Effector CD8-positive, alpha-beta T cell (primary cell): ENCODE measurements at regions not wholly inside any gene's neighbourhood (a gene's known extent, or its start where the extent isn't known, plus 50 kb on each side); places are given as distances from the start of the nearest gene placed in this dataset.

Experiments
- DNase-seq: peaks from one replicate; lab custom pipeline; 2025; lab: John Stamatoyannopoulos, UW

- DNase-seq: no peak
Observed at GRCh38 chr2:236872981-236873380, 212.7 kb upstream of the COPS8 start.

- no peak for DNase-seq
Observed at GRCh38 chr2:236873636-236874035, 212.1 kb upstream of the COPS8 start.

- DNase-seq: no peak
Observed at GRCh38 chr2:236874866-236875481, 210.7 kb upstream of the COPS8 start.

GRCh38 chr2:236875906-236876505 is 209.7 kb upstream of the COPS8 start:
- no peak for DNase-seq

- DNase-seq: no peak
Observed at GRCh38 chr2:236876642-236877041, 209.0 kb upstream of the COPS8 start.

GRCh38 chr2:236877972-236878371 is 207.7 kb upstream of the COPS8 start:
- no peak for DNase-seq

- DNase-seq: no peak
Observed at GRCh38 chr2:236879416-236879963, 206.2 kb upstream of the COPS8 start.

GRCh38 chr2:236882074-236882473 is 203.6 kb upstream of the COPS8 start:
- no peak for DNase-seq

GRCh38 chr2:236882930-236883329 is 202.8 kb upstream of the COPS8 start:
- no peak for DNase-seq

GRCh38 chr2:236883819-236884218 is 201.9 kb upstream of the COPS8 start:
- no peak for DNase-seq

GRCh38 chr2:236884569-236885175 is 201.0 kb upstream of the COPS8 start:
- no peak for DNase-seq

GRCh38 chr2:236886456-236886855 is 199.2 kb upstream of the COPS8 start:
- no peak for DNase-seq

- no peak for DNase-seq
Observed at GRCh38 chr2:236887531-236887930, 198.2 kb upstream of the COPS8 start.

- DNase-seq: no peak
Observed at GRCh38 chr2:236887953-236888793, 197.5 kb upstream of the COPS8 start.

- DNase-seq: no peak
Observed at GRCh38 chr2:236888794-236889780, 196.6 kb upstream of the COPS8 start.

GRCh38 chr2:236889791-236890704 is 195.6 kb upstream of the COPS8 start:
- no peak for DNase-seq

GRCh38 chr2:236892721-236893120 is 193.0 kb upstream of the COPS8 start:
- no peak for DNase-seq

GRCh38 chr2:236894791-236895190 is 190.9 kb upstream of the COPS8 start:
- no peak for DNase-seq

- no peak for DNase-seq
Observed at GRCh38 chr2:236895497-236895896, 190.2 kb upstream of the COPS8 start.

- no peak for DNase-seq
Observed at GRCh38 chr2:236896688-236897087, 189.0 kb upstream of the COPS8 start.
